ENCODE measurements at regions not wholly inside any gene's neighbourhood (a gene's known extent, or its start where the extent isn't known, plus 50 kb on each side); places are given as distances from the start of the nearest gene placed in this dataset.

- TF ChIP-seq EZH2 (IDR thresholded peaks at IDR 0.05; ENCODE audit: low read depth, unreplicated experiment), result no peak
- no peak for TF ChIP-seq CTCF (conservative IDR thresholded peaks at IDR 0.05; ENCODE audit: low read depth in 2 of 2)
- no peak for TF ChIP-seq POLR2AphosphoS5 (IDR thresholded peaks at IDR 0.05; ENCODE audit: low read depth)
- TF ChIP-seq EZH2phosphoT487 (IDR thresholded peaks at IDR 0.05; ENCODE audit: unreplicated experiment), result no peak
- TF ChIP-seq REST (IDR thresholded peaks at IDR 0.05; ENCODE audit: unreplicated experiment), result no peak
- TF ChIP-seq ZNF114 (CRISPR knock-in tag; IDR thresholded peaks at IDR 0.05), result no peak
- TF ChIP-seq ETS1 (IDR thresholded peaks at IDR 0.05), result no peak
- no peak for TF ChIP-seq CREB1 (CRISPR knock-in tag; IDR thresholded peaks at IDR 0.05; ENCODE audit: low read depth)
- TF ChIP-seq STAT1 (IDR thresholded peaks at IDR 0.05; ENCODE audit: unreplicated experiment), result no peak
These were observed 53.4 kb upstream of the HTATIP2 start for GRCh38 chr11:20310137-20310536.

All from GM23338 (cell line).